ENCODE measurements at regions not wholly inside any gene's neighbourhood (a gene's known extent, or its start where the extent isn't known, plus 50 kb on each side); places are given as distances from the start of the nearest gene placed in this dataset.
A peak's percentile ranks its signal among the peaks of the same experiment; 100 is the strongest.
"Not testable (repeated sequence)": the region's sequence is repeated elsewhere in the genome, so short reads cannot be mapped to it uniquely, and the experiment has no call there.

DNA sequence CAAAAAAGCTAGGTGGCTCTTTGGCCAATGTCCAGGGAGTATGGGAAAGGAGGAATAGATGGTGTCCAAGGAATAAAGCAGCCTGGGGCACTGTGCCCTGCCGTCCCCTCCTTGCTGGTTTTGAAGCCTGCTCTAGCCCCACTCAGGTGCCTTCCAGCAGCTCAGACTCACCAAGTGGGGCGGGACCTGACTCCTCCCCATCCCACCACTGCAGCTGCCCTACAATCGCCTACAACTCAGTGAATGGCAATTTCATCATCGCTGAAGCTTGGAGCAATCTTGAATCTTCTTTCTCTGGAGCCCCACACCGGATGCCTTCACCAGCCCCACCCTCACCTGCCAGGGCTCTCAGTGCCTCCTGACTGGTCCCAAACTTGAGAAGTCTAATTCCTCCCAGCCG, 56.4 kb upstream of the NXT1 start:
- H3K27me3 ChIP-seq (ENCODE audit: control insufficient read depth, insufficient read depth, low read length), result no peaks in the 10 kb centered on the region
- FAIRE-seq, result no peak
- H3K4me3 ChIP-seq (ENCODE audit: low read length in 3 of 3), result no peak overlapping the region
- DNase-seq, result no peak
- no peaks in the 10 kb centered on the region for H3K9me3 ChIP-seq (ENCODE audit: control insufficient read depth in 2 of 3, insufficient read depth in 1 of 3, low read length in 3 of 3)
- no peak overlapping the region for H3K27ac ChIP-seq (ENCODE audit: low read depth in 2 of 2, low read length in 2 of 2)
- intact Hi-C loops (cut with DNase I), result no loop called here
- H3K4me1 ChIP-seq (ENCODE audit: control insufficient read depth in 2 of 3, insufficient read depth in 2 of 3, low read depth in 1 of 3, low read length in 3 of 3), result peaks cover 0 to 6% (median 0%) of the 10 kb centered on the region in 3 donors
- TF ChIP-seq, protein P1, sequence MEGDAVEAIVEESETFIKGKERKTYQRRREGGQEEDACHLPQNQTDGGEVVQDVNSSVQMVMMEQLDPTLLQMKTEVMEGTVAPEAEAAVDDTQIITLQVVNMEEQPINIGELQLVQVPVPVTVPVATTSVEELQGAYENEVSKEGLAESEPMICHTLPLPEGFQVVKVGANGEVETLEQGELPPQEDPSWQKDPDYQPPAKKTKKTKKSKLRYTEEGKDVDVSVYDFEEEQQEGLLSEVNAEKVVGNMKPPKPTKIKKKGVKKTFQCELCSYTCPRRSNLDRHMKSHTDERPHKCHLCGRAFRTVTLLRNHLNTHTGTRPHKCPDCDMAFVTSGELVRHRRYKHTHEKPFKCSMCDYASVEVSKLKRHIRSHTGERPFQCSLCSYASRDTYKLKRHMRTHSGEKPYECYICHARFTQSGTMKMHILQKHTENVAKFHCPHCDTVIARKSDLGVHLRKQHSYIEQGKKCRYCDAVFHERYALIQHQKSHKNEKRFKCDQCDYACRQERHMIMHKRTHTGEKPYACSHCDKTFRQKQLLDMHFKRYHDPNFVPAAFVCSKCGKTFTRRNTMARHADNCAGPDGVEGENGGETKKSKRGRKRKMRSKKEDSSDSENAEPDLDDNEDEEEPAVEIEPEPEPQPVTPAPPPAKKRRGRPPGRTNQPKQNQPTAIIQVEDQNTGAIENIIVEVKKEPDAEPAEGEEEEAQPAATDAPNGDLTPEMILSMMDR (IDR thresholded peaks at IDR 0.05; ENCODE audit: borderline replicate concordance, extremely low read depth, insufficient read depth), result no peak
- H3K36me3 ChIP-seq (ENCODE audit: control insufficient read depth in 2 of 3, insufficient read depth in 3 of 3, low read length in 3 of 3), result no peaks in the 10 kb centered on the region
- H3K9ac ChIP-seq (ENCODE audit: low read length in 3 of 3), result no peak overlapping the region

DNA sequence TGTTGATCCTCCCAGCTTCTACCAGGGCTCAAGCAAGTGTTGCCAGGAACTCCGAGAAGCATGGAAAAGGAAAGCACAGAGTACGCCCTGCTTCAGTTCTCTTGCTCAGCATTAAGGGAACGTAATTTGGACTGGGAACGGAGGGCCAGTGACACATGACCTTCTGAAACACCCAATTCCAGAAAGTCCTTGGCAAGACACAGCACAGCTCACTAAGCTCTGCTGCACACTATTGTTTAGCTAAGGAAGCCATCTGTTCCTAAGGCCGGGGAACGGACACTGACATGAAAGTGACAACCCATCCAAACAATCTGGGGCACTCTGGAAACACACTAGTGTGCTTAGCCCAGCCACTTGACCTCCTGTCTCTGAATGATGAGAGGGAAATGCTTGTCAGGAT, 56.9 kb upstream of the NXT1 start:
- H3K27me3 ChIP-seq (ENCODE audit: control insufficient read depth, insufficient read depth, low read length), result no peaks in the 10 kb centered on the region
- H3K36me3 ChIP-seq (ENCODE audit: control insufficient read depth in 2 of 3, insufficient read depth in 3 of 3, low read length in 3 of 3), result no peaks in the 10 kb centered on the region
- no peak for FAIRE-seq
- DNase-seq, result no peak
- peak overlapping the region in 1 of 2 donors; percentile 36 for H3K27ac ChIP-seq (ENCODE audit: low read depth in 2 of 2, low read length in 2 of 2)
- TF ChIP-seq, protein P1 (IDR thresholded peaks at IDR 0.05; ENCODE audit: borderline replicate concordance, extremely low read depth, insufficient read depth), result no peak
- intact Hi-C loops (cut with DNase I), result no loop called here
- H3K9me3 ChIP-seq (ENCODE audit: control insufficient read depth in 2 of 3, insufficient read depth in 1 of 3, low read length in 3 of 3), result no peaks in the 10 kb centered on the region
- peaks cover 0 to 6% (median 0%) of the 10 kb centered on the region in 3 donors for H3K4me1 ChIP-seq (ENCODE audit: control insufficient read depth in 2 of 3, insufficient read depth in 2 of 3, low read depth in 1 of 3, low read length in 3 of 3)
- H3K9ac ChIP-seq (ENCODE audit: low read length in 3 of 3), result no peak overlapping the region
- no peak overlapping the region for H3K4me3 ChIP-seq (ENCODE audit: low read length in 3 of 3)

- intact Hi-C loops (cut with DNase I); H3K36me3 ChIP-seq (ENCODE audit: control insufficient read depth in 2 of 3, insufficient read depth in 3 of 3, low read length in 3 of 3); H3K27ac ChIP-seq (ENCODE audit: low read depth in 2 of 2, low read length in 2 of 2); H3K9me3 ChIP-seq (ENCODE audit: control insufficient read depth in 2 of 3, insufficient read depth in 1 of 3, low read length in 3 of 3); H3K4me1 ChIP-seq (ENCODE audit: control insufficient read depth in 2 of 3, insufficient read depth in 2 of 3, low read depth in 1 of 3, low read length in 3 of 3); H3K27me3 ChIP-seq (ENCODE audit: control insufficient read depth, insufficient read depth, low read length); H3K4me3 ChIP-seq (ENCODE audit: low read length in 3 of 3); H3K9ac ChIP-seq (ENCODE audit: low read length in 3 of 3); FAIRE-seq: not testable (repeated sequence)
- DNase-seq, result peak in 1 of 5 donors; percentile 9
Observed at GRCh38 chr20:23292311-23292710, 58.3 kb upstream of the NXT1 start.

- H3K4me3 ChIP-seq (ENCODE audit: low read length in 3 of 3), result no peak overlapping the region
- FAIRE-seq (no peak), DNase-seq (peak in 1 of 5 donors; percentile 6)
- H3K4me1 ChIP-seq (ENCODE audit: control insufficient read depth in 2 of 3, insufficient read depth in 2 of 3, low read depth in 1 of 3, low read length in 3 of 3), result peaks cover 0 to 6% (median 0%) of the 10 kb centered on the region in 3 donors
- H3K9ac ChIP-seq (ENCODE audit: low read length in 3 of 3), result no peak overlapping the region
- TF ChIP-seq, protein P1 (IDR thresholded peaks at IDR 0.05; ENCODE audit: borderline replicate concordance, extremely low read depth, insufficient read depth), result no peak
- H3K36me3 ChIP-seq (ENCODE audit: control insufficient read depth in 2 of 3, insufficient read depth in 3 of 3, low read length in 3 of 3), result no peaks in the 10 kb centered on the region
- no peaks in the 10 kb centered on the region for H3K9me3 ChIP-seq (ENCODE audit: control insufficient read depth in 2 of 3, insufficient read depth in 1 of 3, low read length in 3 of 3)
- H3K27me3 ChIP-seq (ENCODE audit: control insufficient read depth, insufficient read depth, low read length), result no peaks in the 10 kb centered on the region
- intact Hi-C loops (cut with DNase I), result no loop called here
- H3K27ac ChIP-seq (ENCODE audit: low read depth in 2 of 2, low read length in 2 of 2), result no peak overlapping the region
Observed at GRCh38 chr20:23291575-23292240, 58.9 kb upstream of the NXT1 start.

Measured in kidney (tissue), 13 donors.